IPS-18a (cell line): ENCODE measurements at regions not wholly inside any gene's neighbourhood (a gene's known extent, or its start where the extent isn't known, plus 50 kb on each side); places are given as distances from the start of the nearest gene placed in this dataset.

ENCODE experiments used
- H3K27ac ChIP-seq: one replicate; pipeline ENCODE4 v1.5.1; 2013; ENCODE audit warnings: low read length
- H3K27me3 ChIP-seq: one replicate; pipeline ENCODE4 v1.6.1; 2013; ENCODE audit warnings: mild to moderate bottlenecking, low read length; ENCODE audit not compliant: control insufficient read depth, insufficient read depth
- H3K36me3 ChIP-seq: one replicate; pipeline ENCODE4 v1.6.1; 2013; ENCODE audit warnings: low read depth, low read length; ENCODE audit not compliant: control insufficient read depth
- H3K4me1 ChIP-seq: one replicate; pipeline ENCODE4 v1.6.1; 2013; ENCODE audit warnings: low read depth, low read length; ENCODE audit not compliant: control insufficient read depth
- H3K4me3 ChIP-seq: one replicate; pipeline ENCODE4 v1.5.1; 2013; ENCODE audit warnings: low read length
- H3K9ac ChIP-seq: one replicate; pipeline ENCODE4 v1.6.1; 2013; ENCODE audit warnings: mild to moderate bottlenecking, low read length, moderate library complexity
- H3K9me3 ChIP-seq: one replicate; pipeline ENCODE4 v1.6.1; 2013; ENCODE audit warnings: low read depth, low read length; ENCODE audit not compliant: control insufficient read depth

- Histone ChIP-seq H3K9me3 (no peaks in the 10 kb centered on the region), H3K27me3 (no peaks in the 10 kb centered on the region), H3K4me3 (no peak overlapping the region)
Observed at GRCh38 chr5:81914696-81915095, 57.1 kb upstream of the ATG10 start.

GRCh38 chr5:81912933-81913332 lies 58.9 kb upstream of the ATG10 start:
- Histone ChIP-seq H3K9me3 (no peaks in the 10 kb centered on the region), H3K36me3 (no peaks in the 10 kb centered on the region), H3K27ac (no peak overlapping the region), H3K9ac (no peak overlapping the region), H3K4me3 (no peak overlapping the region), H3K27me3 (no peaks in the 10 kb centered on the region), H3K4me1 (no peaks in the 10 kb centered on the region)

More at GRCh38 chr5:81914696-81915095, 57.1 kb upstream of the ATG10 start:
- H3K27ac ChIP-seq, result no peak overlapping the region
- no peak overlapping the region for H3K9ac ChIP-seq
- H3K4me1 ChIP-seq, result no peaks in the 10 kb centered on the region
- H3K36me3 ChIP-seq, result no peaks in the 10 kb centered on the region

- no peak overlapping the region for H3K27ac ChIP-seq
- H3K36me3 ChIP-seq, result no peaks in the 10 kb centered on the region
- H3K4me3 ChIP-seq, result no peak overlapping the region
- no peaks in the 10 kb centered on the region for H3K4me1 ChIP-seq
- no peaks in the 10 kb centered on the region for H3K27me3 ChIP-seq
- H3K9ac ChIP-seq, result no peak overlapping the region
- no peaks in the 10 kb centered on the region for H3K9me3 ChIP-seq
Observed at GRCh38 chr5:81909677-81910076, 62.1 kb upstream of the ATG10 start.

GRCh38 chr5:81908771-81909170 lies 63.1 kb upstream of the ATG10 start:
- H3K27ac ChIP-seq, result no peak overlapping the region
- H3K27me3 ChIP-seq, result no peaks in the 10 kb centered on the region
- H3K9ac ChIP-seq, result no peak overlapping the region
- H3K4me1 ChIP-seq, result no peaks in the 10 kb centered on the region
- H3K4me3 ChIP-seq, result no peak overlapping the region
- no peaks in the 10 kb centered on the region for H3K36me3 ChIP-seq
- H3K9me3 ChIP-seq, result no peaks in the 10 kb centered on the region

- H3K9ac ChIP-seq, result no peak overlapping the region
- H3K27me3 ChIP-seq, result no peaks in the 10 kb centered on the region
Observed at GRCh38 chr5:81908044-81908443, 63.8 kb upstream of the ATG10 start.

GRCh38 chr5:81907012-81907635 lies 64.7 kb upstream of the ATG10 start:
- Histone ChIP-seq H3K27ac (no peak overlapping the region), H3K27me3 (no peaks in the 10 kb centered on the region), H3K9me3 (no peaks in the 10 kb centered on the region), H3K9ac (no peak overlapping the region), H3K4me3 (no peak overlapping the region), H3K36me3 (no peaks in the 10 kb centered on the region), H3K4me1 (no peaks in the 10 kb centered on the region)

More at GRCh38 chr5:81908044-81908443, 63.8 kb upstream of the ATG10 start:
- H3K36me3 ChIP-seq, result no peaks in the 10 kb centered on the region
- no peak overlapping the region for H3K27ac ChIP-seq
- no peak overlapping the region for H3K4me3 ChIP-seq
- no peaks in the 10 kb centered on the region for H3K9me3 ChIP-seq
- H3K4me1 ChIP-seq, result no peaks in the 10 kb centered on the region

- Histone ChIP-seq H3K27ac (no peak overlapping the region), H3K4me3 (no peak overlapping the region), H3K27me3 (no peaks in the 10 kb centered on the region), H3K9me3 (no peaks in the 10 kb centered on the region), H3K9ac (no peak overlapping the region), H3K36me3 (no peaks in the 10 kb centered on the region), H3K4me1 (peaks cover 8% of the 10 kb centered on the region)
Observed at GRCh38 chr5:81906086-81906485, 65.7 kb upstream of the ATG10 start.

- H3K4me3 ChIP-seq, result no peak overlapping the region
- no peak overlapping the region for H3K9ac ChIP-seq
- no peaks in the 10 kb centered on the region for H3K27me3 ChIP-seq
Observed at GRCh38 chr5:81904861-81905260, 67.0 kb upstream of the ATG10 start.

GRCh38 chr5:81904166-81904565 lies 67.7 kb upstream of the ATG10 start:
- Histone ChIP-seq H3K4me1 (peaks cover 8% of the 10 kb centered on the region), H3K27me3 (no peaks in the 10 kb centered on the region), H3K4me3 (no peak overlapping the region), H3K9me3 (no peaks in the 10 kb centered on the region), H3K36me3 (no peaks in the 10 kb centered on the region), H3K27ac (no peak overlapping the region), H3K9ac (no peak overlapping the region)

More at GRCh38 chr5:81904861-81905260, 67.0 kb upstream of the ATG10 start:
- H3K27ac ChIP-seq, result no peak overlapping the region
- peaks cover 8% of the 10 kb centered on the region for H3K4me1 ChIP-seq
- no peaks in the 10 kb centered on the region for H3K36me3 ChIP-seq
- H3K9me3 ChIP-seq, result no peaks in the 10 kb centered on the region

GRCh38 chr5:81901586-81901985 lies 70.2 kb upstream of the ATG10 start:
- no peak overlapping the region for H3K27ac ChIP-seq
- H3K9ac ChIP-seq, result no peak overlapping the region
- no peaks in the 10 kb centered on the region for H3K36me3 ChIP-seq
- peaks cover 8% of the 10 kb centered on the region for H3K4me1 ChIP-seq
- H3K9me3 ChIP-seq, result no peaks in the 10 kb centered on the region
- H3K4me3 ChIP-seq, result no peak overlapping the region
- no peaks in the 10 kb centered on the region for H3K27me3 ChIP-seq

GRCh38 chr5:81899123-81899522 lies 72.7 kb upstream of the ATG10 start:
- Histone ChIP-seq H3K36me3 (no peaks in the 10 kb centered on the region), H3K27ac (no peak overlapping the region), H3K9ac (no peak overlapping the region), H3K4me1 (peaks cover 8% of the 10 kb centered on the region), H3K4me3 (no peak overlapping the region), H3K27me3 (no peaks in the 10 kb centered on the region), H3K9me3 (no peaks in the 10 kb centered on the region)

- Histone ChIP-seq H3K9me3 (no peaks in the 10 kb centered on the region), H3K9ac (no peak overlapping the region), H3K27me3 (no peaks in the 10 kb centered on the region), H3K4me3 (no peak overlapping the region), H3K27ac (no peak overlapping the region), H3K4me1 (peaks cover 8% of the 10 kb centered on the region), H3K36me3 (no peaks in the 10 kb centered on the region)
Observed at GRCh38 chr5:81898403-81898802, 73.4 kb upstream of the ATG10 start.
